ENCODE measurements at regions not wholly inside any gene's neighbourhood (a gene's known extent, or its start where the extent isn't known, plus 50 kb on each side); places are given as distances from the start of the nearest gene placed in this dataset.

GRCh38 chr12:128170181-128170580, 96.8 kb upstream of the TMEM132C start:
- H3K36me3 ChIP-seq (ENCODE audit: control insufficient read depth in 2 of 2, extremely low read depth in 1 of 2, insufficient read depth in 2 of 2, low read length in 2 of 2), result no peaks in the 10 kb centered on the region
- no TSS peak for BruUV-seq (replicated peaks)
- H3K9ac ChIP-seq (replicated peaks; ENCODE audit: extremely low read depth, insufficient read depth, low read length), result no peak overlapping the region
- CTCF ChIA-PET, result no interaction called here
- H3K4me1 ChIP-seq (ENCODE audit: control insufficient read depth, extremely low read depth, insufficient read depth, low read length), result no peaks in the 10 kb centered on the region
- TF ChIP-seq FOS (IDR thresholded peaks at IDR 0.05; ENCODE audit: borderline replicate concordance, insufficient read depth, low read length), result no peak
- no peak for TF ChIP-seq MYC (IDR thresholded peaks at IDR 0.05; ENCODE audit: low read depth, low read length)
- TF ChIP-seq JUN (IDR thresholded peaks at IDR 0.05; ENCODE audit: borderline replicate concordance, insufficient read depth, insufficient read length, low read depth), result no peak
- TF ChIP-seq CTCF (IDR thresholded peaks at IDR 0.05; ENCODE audit: extremely low read depth in 1 of 2, insufficient read depth in 1 of 2, low read depth in 1 of 2, low read length in 2 of 2), result no peak
- TF ChIP-seq MAX (IDR thresholded peaks at IDR 0.05; ENCODE audit: insufficient read depth, insufficient read length), result no peak
- no peak for TF ChIP-seq GATA2 (IDR thresholded peaks at IDR 0.05; ENCODE audit: insufficient read depth, insufficient read length, low read depth, low read length)
- no peak for TF ChIP-seq POLR2AphosphoS5 (IDR thresholded peaks at IDR 0.05; ENCODE audit: insufficient read depth, low read depth, low read length)
- no peak for TF ChIP-seq POLR2A (IDR thresholded peaks at IDR 0.05; ENCODE audit: low read depth, low read length)
- no peak for TF ChIP-seq EZH2 (IDR thresholded peaks at IDR 0.05; ENCODE audit: borderline replicate concordance, low read depth, low read length, severe bottlenecking)
- POLR2A ChIA-PET, result no interaction called here
- dilution Hi-C loops (cut with MboI; ENCODE audit: extremely low pct_ligation_motif_present, low sequenced_read_pairs) (no loop called here), intact Hi-C loops (cut with micrococcal nuclease) (no loop called here)
- H3K9me1 ChIP-seq (replicated peaks; ENCODE audit: control insufficient read depth, extremely low read depth, insufficient read depth, low read length), result no peaks in the 10 kb centered on the region
- H3K79me2 ChIP-seq (ENCODE audit: control insufficient read depth, insufficient read depth, low read length), result no peaks in the 10 kb centered on the region
- no peaks in the 10 kb centered on the region for H3K27me3 ChIP-seq (ENCODE audit: control insufficient read depth in 2 of 2, insufficient read depth in 2 of 2, low read length in 2 of 2)
- peaks cover 11% of the 10 kb centered on the region for H3K9me3 ChIP-seq (replicated peaks; ENCODE audit: control insufficient read depth, insufficient read depth, low read length)
- no peak for DNase-seq (ENCODE audit: low read depth, low spot score)
- H3K4me2 ChIP-seq (ENCODE audit: insufficient read depth, low read length), result no peak overlapping the region
- no peak overlapping the region for H3K4me3 ChIP-seq (replicated peaks in 1 of 3; ENCODE audit: insufficient read depth in 1 of 3, low read depth in 1 of 3, low read length in 3 of 3)
- no peak overlapping the region for H3K27ac ChIP-seq (ENCODE audit: insufficient read depth, low read depth, low read length)
- no peak overlapping the region for H2AFZ ChIP-seq (ENCODE audit: low read depth, low read length)
- no peaks in the 10 kb centered on the region for H4K20me1 ChIP-seq (replicated peaks; ENCODE audit: control insufficient read depth, extremely low read depth, insufficient read depth, low read length)
- FAIRE-seq, result no peak

Measured in endothelial cell of umbilical vein (primary cell).